GM18907 (cell line): ENCODE measurements at regions not wholly inside any gene's neighbourhood (a gene's known extent, or its start where the extent isn't known, plus 50 kb on each side); places are given as distances from the start of the nearest gene placed in this dataset.
"Not testable (repeated sequence)": the region's sequence is repeated elsewhere in the genome, so short reads cannot be mapped to it uniquely, and the experiment has no call there.

ENCODE experiments used
- ATAC-seq: cut with Tn5 transposase; IDR thresholded peaks from one replicate; pipeline ENCODE4 v1.9.1; 2021; ENCODE audit warnings: mild to moderate bottlenecking, moderate library complexity; ENCODE audit not compliant: unreplicated experiment

- ATAC-seq: no peak
Measured at GRCh38 chr18:9047715-9048114, 54.8 kb upstream of the NDUFV2 start.

GRCh38 chr18:9048236-9048635 is 54.3 kb upstream of the NDUFV2 start:
- no peak for ATAC-seq

- ATAC-seq: no peak
Measured at GRCh38 chr18:9048808-9049494, 53.5 kb upstream of the NDUFV2 start.

- no peak for ATAC-seq
Measured at GRCh38 chr18:9049495-9049809, 53.0 kb upstream of the NDUFV2 start.

- ATAC-seq: not testable (repeated sequence)
Measured at GRCh38 chr18:9050628-9051284, 51.7 kb upstream of the NDUFV2 start.
